HepG2 (cell line): ENCODE measurements at regions not wholly inside any gene's neighbourhood (a gene's known extent, or its start where the extent isn't known, plus 50 kb on each side); places are given as distances from the start of the nearest gene placed in this dataset.

Source experiments
- JUNB ChIP-seq: sonication (generic); formaldehyde crosslinking; IDR thresholded peaks from 2 replicates; pipeline ENCODE4 v1.8.0; 2022; ENCODE audit warnings: missing genetic modification reagents, mild to moderate bottlenecking, borderline replicate concordance
- JUND ChIP-seq: sonication (generic); formaldehyde crosslinking; IDR thresholded peaks from 2 replicates; pipeline ENCODE4 v1.8.0; 2022; ENCODE audit warnings: mild to moderate bottlenecking, missing genetic modification reagents
- MBNL3 ChIP-seq: fragments of 250-450 bp; sonication (Bioruptor Pico); conservative IDR thresholded peaks from 2 replicates; pipeline ENCODE4 v1.8.0; 2022; ENCODE audit warnings: mild to moderate bottlenecking, inconsistent platforms
- MIER2 ChIP-seq: IDR thresholded peaks from 2 replicates; pipeline ENCODE4 v1.6.1; 2016; ENCODE audit warnings: missing biosample characterization, missing genetic modification reagents
- POGZ ChIP-seq: sonication (generic); formaldehyde crosslinking; IDR thresholded peaks from 2 replicates; pipeline ENCODE4 v1.4.0; 2020; ENCODE audit warnings: mild to moderate bottlenecking, missing genetic modification reagents
- SMYD3 ChIP-seq: sonication (generic); formaldehyde crosslinking; IDR thresholded peaks from 2 replicates; pipeline ENCODE4 v1.8.1; 2023; ENCODE audit warnings: mild to moderate bottlenecking, missing genetic modification reagents
- SOX6 ChIP-seq, 2 experiments: fragments of 450-650 bp in 1 of 2; sonication (generic) in 1 of 2; formaldehyde crosslinking in 1 of 2; IDR thresholded peaks; 2 replicates each; pipeline versions ENCODE4 v1.4.0 to v1.6.1; 2017 to 2020; ENCODE audit warnings: antibody characterized with exemption in 1 of 2, mild to moderate bottlenecking in 1 of 2, missing genetic modification reagents in 1 of 2
- U2AF2 ChIP-seq: fragments of 200-400 bp; formaldehyde crosslinking; IDR thresholded peaks from 2 replicates; pipeline ENCODE4 v1.6.1; 2017; ENCODE audit warnings: low read depth, mild to moderate bottlenecking, low read length
- TF ChIP-seq, protein P1 (sequence below): sonication (generic); formaldehyde crosslinking; IDR thresholded peaks from 2 replicates; pipeline ENCODE4; 2020; ENCODE audit warnings: missing genetic modification reagents, mild to moderate bottlenecking, borderline replicate concordance
- TF ChIP-seq, protein P2 (sequence below): sonication (generic); formaldehyde crosslinking; IDR thresholded peaks from 2 replicates; pipeline ENCODE4 v1.8.1; 2022; ENCODE audit warnings: low read depth, mild to moderate bottlenecking, missing genetic modification reagents
- TF ChIP-seq, protein P3 (sequence below): sonication (generic); formaldehyde crosslinking; IDR thresholded peaks from 2 replicates; pipeline ENCODE4 v1.8.0; 2022; ENCODE audit warnings: mild to moderate bottlenecking, missing genetic modification reagents, moderate library complexity
- TF ChIP-seq, protein P4 (sequence below): IDR thresholded peaks from 2 replicates; pipeline ENCODE4 v1.6.1; 2016; ENCODE audit warnings: missing compliant biosample characterization, missing genetic modification reagents, borderline replicate concordance
- TF ChIP-seq, protein P5 (sequence below): IDR thresholded peaks from 2 replicates; pipeline ENCODE4 v1.6.1; 2016
- TF ChIP-seq, protein P6 (sequence below): sonication (generic); formaldehyde crosslinking; IDR thresholded peaks from 2 replicates; pipeline ENCODE4 v1.4.0; 2020; ENCODE audit warnings: mild to moderate bottlenecking, missing genetic modification reagents
- TF ChIP-seq, protein P7 (sequence below): sonication (generic); formaldehyde crosslinking; IDR thresholded peaks from 2 replicates; pipeline ENCODE4 v1.5.1; 2020; ENCODE audit warnings: mild to moderate bottlenecking, missing genetic modification reagents, moderate library complexity

DNA sequence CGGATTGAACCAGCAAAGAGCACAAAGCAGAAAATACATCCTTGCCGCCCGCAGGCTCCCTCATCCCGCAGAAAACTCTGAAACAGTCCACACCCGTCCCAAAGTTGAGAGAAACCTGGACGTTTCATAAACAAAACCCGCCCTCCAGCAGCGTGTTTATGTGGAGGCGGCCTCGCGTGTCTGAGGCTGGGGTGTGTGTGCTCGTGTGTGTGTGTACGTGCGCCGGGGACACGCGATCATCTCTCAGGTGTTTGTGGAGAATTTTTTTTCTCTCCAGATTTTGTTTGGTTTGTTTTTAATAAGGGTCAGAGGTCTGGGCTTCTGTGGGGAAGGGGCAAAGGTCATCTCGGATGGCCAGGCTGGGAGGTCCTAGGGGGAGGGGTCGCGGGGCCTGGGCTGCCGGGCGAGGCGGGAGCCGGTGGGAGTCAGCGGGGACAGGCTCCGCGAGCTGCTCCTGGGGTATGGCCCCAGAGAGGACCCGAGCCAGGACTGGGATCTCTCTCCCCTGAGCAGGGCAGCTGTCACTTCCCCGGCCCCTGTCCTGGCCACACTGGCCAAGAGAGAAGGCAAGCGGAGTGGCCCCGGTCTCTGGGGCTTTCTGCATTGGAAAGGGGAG, 206.4 kb downstream of the C9orf50 start (continued):
- TF ChIP-seq, protein P1, sequence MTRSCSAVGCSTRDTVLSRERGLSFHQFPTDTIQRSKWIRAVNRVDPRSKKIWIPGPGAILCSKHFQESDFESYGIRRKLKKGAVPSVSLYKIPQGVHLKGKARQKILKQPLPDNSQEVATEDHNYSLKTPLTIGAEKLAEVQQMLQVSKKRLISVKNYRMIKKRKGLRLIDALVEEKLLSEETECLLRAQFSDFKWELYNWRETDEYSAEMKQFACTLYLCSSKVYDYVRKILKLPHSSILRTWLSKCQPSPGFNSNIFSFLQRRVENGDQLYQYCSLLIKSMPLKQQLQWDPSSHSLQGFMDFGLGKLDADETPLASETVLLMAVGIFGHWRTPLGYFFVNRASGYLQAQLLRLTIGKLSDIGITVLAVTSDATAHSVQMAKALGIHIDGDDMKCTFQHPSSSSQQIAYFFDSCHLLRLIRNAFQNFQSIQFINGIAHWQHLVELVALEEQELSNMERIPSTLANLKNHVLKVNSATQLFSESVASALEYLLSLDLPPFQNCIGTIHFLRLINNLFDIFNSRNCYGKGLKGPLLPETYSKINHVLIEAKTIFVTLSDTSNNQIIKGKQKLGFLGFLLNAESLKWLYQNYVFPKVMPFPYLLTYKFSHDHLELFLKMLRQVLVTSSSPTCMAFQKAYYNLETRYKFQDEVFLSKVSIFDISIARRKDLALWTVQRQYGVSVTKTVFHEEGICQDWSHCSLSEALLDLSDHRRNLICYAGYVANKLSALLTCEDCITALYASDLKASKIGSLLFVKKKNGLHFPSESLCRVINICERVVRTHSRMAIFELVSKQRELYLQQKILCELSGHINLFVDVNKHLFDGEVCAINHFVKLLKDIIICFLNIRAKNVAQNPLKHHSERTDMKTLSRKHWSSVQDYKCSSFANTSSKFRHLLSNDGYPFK: peak; percentile 43; the same call in 1 of the 2 replicates
- TF ChIP-seq SOX6 (IDR thresholded peaks at IDR 0.05): no peak
- peak; percentile 65 for TF ChIP-seq SOX6 (CRISPR knock-in tag; IDR thresholded peaks at IDR 0.05)
- 0 out of 2 replicates have a peak, but pooled peaks have one; percentile 28 for TF ChIP-seq SMYD3
- no peak for TF ChIP-seq JUNB (CRISPR knock-in tag)
- TF ChIP-seq MBNL3 (CRISPR knock-in tag): no peak
- TF ChIP-seq JUND (CRISPR knock-in tag): no peak
- TF ChIP-seq POGZ (CRISPR knock-in tag): no peak
- TF ChIP-seq, protein P2, sequence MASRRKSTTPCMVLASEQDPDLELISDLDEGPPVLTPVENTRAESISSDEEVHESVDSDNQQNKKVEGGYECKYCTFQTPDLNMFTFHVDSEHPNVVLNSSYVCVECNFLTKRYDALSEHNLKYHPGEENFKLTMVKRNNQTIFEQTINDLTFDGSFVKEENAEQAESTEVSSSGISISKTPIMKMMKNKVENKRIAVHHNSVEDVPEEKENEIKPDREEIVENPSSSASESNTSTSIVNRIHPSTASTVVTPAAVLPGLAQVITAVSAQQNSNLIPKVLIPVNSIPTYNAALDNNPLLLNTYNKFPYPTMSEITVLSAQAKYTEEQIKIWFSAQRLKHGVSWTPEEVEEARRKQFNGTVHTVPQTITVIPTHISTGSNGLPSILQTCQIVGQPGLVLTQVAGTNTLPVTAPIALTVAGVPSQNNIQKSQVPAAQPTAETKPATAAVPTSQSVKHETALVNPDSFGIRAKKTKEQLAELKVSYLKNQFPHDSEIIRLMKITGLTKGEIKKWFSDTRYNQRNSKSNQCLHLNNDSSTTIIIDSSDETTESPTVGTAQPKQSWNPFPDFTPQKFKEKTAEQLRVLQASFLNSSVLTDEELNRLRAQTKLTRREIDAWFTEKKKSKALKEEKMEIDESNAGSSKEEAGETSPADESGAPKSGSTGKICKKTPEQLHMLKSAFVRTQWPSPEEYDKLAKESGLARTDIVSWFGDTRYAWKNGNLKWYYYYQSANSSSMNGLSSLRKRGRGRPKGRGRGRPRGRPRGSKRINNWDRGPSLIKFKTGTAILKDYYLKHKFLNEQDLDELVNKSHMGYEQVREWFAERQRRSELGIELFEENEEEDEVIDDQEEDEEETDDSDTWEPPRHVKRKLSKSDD (CRISPR knock-in tag): no peak
- TF ChIP-seq, protein P3, sequence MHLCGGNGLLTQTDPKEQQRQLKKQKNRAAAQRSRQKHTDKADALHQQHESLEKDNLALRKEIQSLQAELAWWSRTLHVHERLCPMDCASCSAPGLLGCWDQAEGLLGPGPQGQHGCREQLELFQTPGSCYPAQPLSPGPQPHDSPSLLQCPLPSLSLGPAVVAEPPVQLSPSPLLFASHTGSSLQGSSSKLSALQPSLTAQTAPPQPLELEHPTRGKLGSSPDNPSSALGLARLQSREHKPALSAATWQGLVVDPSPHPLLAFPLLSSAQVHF (CRISPR knock-in tag): no peak
- TF ChIP-seq, protein P4, sequence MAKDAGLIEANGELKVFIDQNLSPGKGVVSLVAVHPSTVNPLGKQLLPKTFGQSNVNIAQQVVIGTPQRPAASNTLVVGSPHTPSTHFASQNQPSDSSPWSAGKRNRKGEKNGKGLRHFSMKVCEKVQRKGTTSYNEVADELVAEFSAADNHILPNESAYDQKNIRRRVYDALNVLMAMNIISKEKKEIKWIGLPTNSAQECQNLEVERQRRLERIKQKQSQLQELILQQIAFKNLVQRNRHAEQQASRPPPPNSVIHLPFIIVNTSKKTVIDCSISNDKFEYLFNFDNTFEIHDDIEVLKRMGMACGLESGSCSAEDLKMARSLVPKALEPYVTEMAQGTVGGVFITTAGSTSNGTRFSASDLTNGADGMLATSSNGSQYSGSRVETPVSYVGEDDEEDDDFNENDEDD: peak; percentile 35; the same call in 1 of the 2 replicates
- TF ChIP-seq, protein P5, sequence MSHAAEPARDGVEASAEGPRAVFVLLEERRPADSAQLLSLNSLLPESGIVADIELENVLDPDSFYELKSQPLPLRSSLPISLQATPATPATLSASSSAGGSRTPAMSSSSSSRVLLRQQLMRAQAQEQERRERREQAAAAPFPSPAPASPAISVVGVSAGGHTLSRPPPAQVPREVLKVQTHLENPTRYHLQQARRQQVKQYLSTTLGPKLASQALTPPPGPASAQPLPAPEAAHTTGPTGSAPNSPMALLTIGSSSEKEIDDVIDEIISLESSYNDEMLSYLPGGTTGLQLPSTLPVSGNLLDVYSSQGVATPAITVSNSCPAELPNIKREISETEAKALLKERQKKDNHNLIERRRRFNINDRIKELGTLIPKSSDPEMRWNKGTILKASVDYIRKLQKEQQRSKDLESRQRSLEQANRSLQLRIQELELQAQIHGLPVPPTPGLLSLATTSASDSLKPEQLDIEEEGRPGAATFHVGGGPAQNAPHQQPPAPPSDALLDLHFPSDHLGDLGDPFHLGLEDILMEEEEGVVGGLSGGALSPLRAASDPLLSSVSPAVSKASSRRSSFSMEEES (CRISPR knock-in tag): peak; percentile 67; the same call in 1 of the 2 replicates
- TF ChIP-seq U2AF2: no peak
- no peak for TF ChIP-seq MIER2 (CRISPR knock-in tag)
- TF ChIP-seq, protein P6, sequence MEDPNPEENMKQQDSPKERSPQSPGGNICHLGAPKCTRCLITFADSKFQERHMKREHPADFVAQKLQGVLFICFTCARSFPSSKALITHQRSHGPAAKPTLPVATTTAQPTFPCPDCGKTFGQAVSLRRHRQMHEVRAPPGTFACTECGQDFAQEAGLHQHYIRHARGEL: no peak
- TF ChIP-seq, protein P7, sequence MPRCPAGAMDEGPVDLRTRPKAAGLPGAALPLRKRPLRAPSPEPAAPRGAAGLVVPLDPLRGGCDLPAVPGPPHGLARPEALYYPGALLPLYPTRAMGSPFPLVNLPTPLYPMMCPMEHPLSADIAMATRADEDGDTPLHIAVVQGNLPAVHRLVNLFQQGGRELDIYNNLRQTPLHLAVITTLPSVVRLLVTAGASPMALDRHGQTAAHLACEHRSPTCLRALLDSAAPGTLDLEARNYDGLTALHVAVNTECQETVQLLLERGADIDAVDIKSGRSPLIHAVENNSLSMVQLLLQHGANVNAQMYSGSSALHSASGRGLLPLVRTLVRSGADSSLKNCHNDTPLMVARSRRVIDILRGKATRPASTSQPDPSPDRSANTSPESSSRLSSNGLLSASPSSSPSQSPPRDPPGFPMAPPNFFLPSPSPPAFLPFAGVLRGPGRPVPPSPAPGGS (CRISPR knock-in tag): no peak
